NCI-H774 (cell line): ENCODE measurements at regions not wholly inside any gene's neighbourhood (a gene's known extent, or its start where the extent isn't known, plus 50 kb on each side); places are given as distances from the start of the nearest gene placed in this dataset.

Experiments used
- DNase-seq: peaks from one replicate; lab custom pipeline; 2025; lab: John Stamatoyannopoulos, UW

- no peak for DNase-seq
These were observed 324.1 kb downstream of the RBM26 start for GRCh38 chr13:79081942-79082341.

- no peak for DNase-seq
These were observed 326.7 kb downstream of the RBM26 start for GRCh38 chr13:79079351-79079839.

- no peak for DNase-seq
These were observed 330.4 kb downstream of the RBM26 start for GRCh38 chr13:79075703-79076102.

- DNase-seq, result no peak
These were observed 335.6 kb downstream of the RBM26 start for GRCh38 chr13:79070343-79070974.

- DNase-seq, result no peak
These were observed 343.8 kb downstream of the RBM26 start for GRCh38 chr13:79062291-79062690.

GRCh38 chr13:79060216-79060615, 345.8 kb downstream of the RBM26 start:
- no peak for DNase-seq

- DNase-seq, result no peak
These were observed 349.3 kb downstream of the RBM26 start for GRCh38 chr13:79056706-79057105.

- no peak for DNase-seq
These were observed 354.6 kb downstream of the RBM26 start for GRCh38 chr13:79051472-79051871.

GRCh38 chr13:79044415-79044814, 361.6 kb downstream of the RBM26 start:
- no peak for DNase-seq

GRCh38 chr13:79043208-79043607, 362.8 kb downstream of the RBM26 start:
- no peak for DNase-seq

GRCh38 chr13:79037197-79037596, 368.9 kb downstream of the RBM26 start:
- no peak for DNase-seq

GRCh38 chr13:79034341-79034740, 371.7 kb downstream of the RBM26 start:
- no peak for DNase-seq

GRCh38 chr13:79030513-79030912, 371.6 kb upstream of the OBI1 start:
- DNase-seq, result no peak

- DNase-seq, result no peak
These were observed 359.2 kb upstream of the OBI1 start for GRCh38 chr13:79018166-79018565.

- DNase-seq, result no peak
These were observed 352.2 kb upstream of the OBI1 start for GRCh38 chr13:79011179-79011578.

- no peak for DNase-seq
These were observed 345.3 kb upstream of the OBI1 start for GRCh38 chr13:79003989-79004898.

- DNase-seq, result no peak
These were observed 340.5 kb upstream of the OBI1 start for GRCh38 chr13:78999494-78999893.

- DNase-seq, result no peak
These were observed 339.8 kb upstream of the OBI1 start for GRCh38 chr13:78998630-78999315.

GRCh38 chr13:78997902-78998629, 339.1 kb upstream of the OBI1 start:
- no peak for DNase-seq

- no peak for DNase-seq
These were observed 334.8 kb upstream of the OBI1 start for GRCh38 chr13:78993792-78994191.

GRCh38 chr13:78981913-78982312, 323.0 kb upstream of the OBI1 start:
- no peak for DNase-seq

- DNase-seq, result no peak
These were observed 320.4 kb upstream of the OBI1 start for GRCh38 chr13:78979349-78979748.
